NCI-H187 (cell line): ENCODE measurements at regions not wholly inside any gene's neighbourhood (a gene's known extent, or its start where the extent isn't known, plus 50 kb on each side); places are given as distances from the start of the nearest gene placed in this dataset.
"Not testable (repeated sequence)": the region's sequence is repeated elsewhere in the genome, so short reads cannot be mapped to it uniquely, and the experiment has no call there.

ENCODE experiments used
- DNase-seq, 2 experiments: peaks; one replicate each; lab custom pipeline; 2025; lab: John Stamatoyannopoulos, UW

GRCh38 chr13:37295573-37295972 lies 190.1 kb upstream of the CSNK1A1L start:
- DNase-seq, result no peak

- DNase-seq, result no peak
Measured at GRCh38 chr13:37295071-37295470, 189.6 kb upstream of the CSNK1A1L start.

- DNase-seq, result no peak
Measured at GRCh38 chr13:37294472-37294871, 189.0 kb upstream of the CSNK1A1L start.

- no peak for DNase-seq
Measured at GRCh38 chr13:37293295-37293694, 187.8 kb upstream of the CSNK1A1L start.

- no peak for DNase-seq
Measured at GRCh38 chr13:37290716-37291505, 185.4 kb upstream of the CSNK1A1L start.

GRCh38 chr13:37289212-37289935 lies 183.9 kb upstream of the CSNK1A1L start:
- no peak for DNase-seq

- DNase-seq, result no peak
Measured at GRCh38 chr13:37288057-37288720, 182.7 kb upstream of the CSNK1A1L start.

- DNase-seq, result not testable (repeated sequence)
Measured at GRCh38 chr13:37280231-37280630, 174.8 kb upstream of the CSNK1A1L start.

GRCh38 chr13:37277435-37278144 lies 172.1 kb upstream of the CSNK1A1L start:
- DNase-seq, result no peak

- DNase-seq, result no peak
Measured at GRCh38 chr13:37277007-37277406, 171.5 kb upstream of the CSNK1A1L start.

GRCh38 chr13:37274569-37275497 lies 169.4 kb upstream of the CSNK1A1L start:
- DNase-seq, result no peak

GRCh38 chr13:37273836-37274235 lies 168.4 kb upstream of the CSNK1A1L start:
- DNase-seq, result no peak

GRCh38 chr13:37270226-37271001 lies 164.9 kb upstream of the CSNK1A1L start:
- no peak for DNase-seq

GRCh38 chr13:37263871-37264270 lies 158.4 kb upstream of the CSNK1A1L start:
- DNase-seq, result no peak

GRCh38 chr13:37257706-37258105 lies 152.2 kb upstream of the CSNK1A1L start:
- DNase-seq, result no peak

GRCh38 chr13:37257051-37257450 lies 151.6 kb upstream of the CSNK1A1L start:
- no peak for DNase-seq

- no peak for DNase-seq
Measured at GRCh38 chr13:37241786-37242185, 136.3 kb upstream of the CSNK1A1L start.

- DNase-seq, result no peak
Measured at GRCh38 chr13:37230346-37230745, 124.9 kb upstream of the CSNK1A1L start.

- no peak for DNase-seq
Measured at GRCh38 chr13:37229931-37230330, 124.5 kb upstream of the CSNK1A1L start.

- no peak for DNase-seq
Measured at GRCh38 chr13:37226971-37227370, 121.5 kb upstream of the CSNK1A1L start.
